Neural progenitor cell (in vitro differentiated cells): ENCODE measurements at regions not wholly inside any gene's neighbourhood (a gene's known extent, or its start where the extent isn't known, plus 50 kb on each side); places are given as distances from the start of the nearest gene placed in this dataset.

Experiments
- DNase-seq: peaks from one replicate; pipeline ENCODE4 v3.0.0-alpha.2; 2016; ENCODE audit warnings: low spot score
- H2AFZ ChIP-seq: fragments of 200-600 bp; sonication (generic); replicated peaks from 2 replicates; pipeline ENCODE4 v1.6.1; 2016; ENCODE audit warnings: antibody characterized with exemption
- H3F3A ChIP-seq: fragments of 200-600 bp; sonication (generic); 2 replicates; pipeline ENCODE4 v1.6.1; 2016; ENCODE audit warnings: antibody characterized with exemption, low read depth
- H3K27ac ChIP-seq: fragments of 200-600 bp; sonication (generic); 2 replicates; pipeline ENCODE4 v1.5.1; 2016; ENCODE audit warnings: mild to moderate bottlenecking
- H3K27me3 ChIP-seq: fragments of 200-600 bp; sonication (generic); 2 replicates; pipeline ENCODE4 v1.6.1; 2016; ENCODE audit warnings: mild to moderate bottlenecking, moderate library complexity
- H3K36me3 ChIP-seq: fragments of 200-600 bp; sonication (generic); 2 replicates; pipeline ENCODE4 v1.5.1; 2016
- H3K4me1 ChIP-seq: fragments of 200-600 bp; sonication (generic); 2 replicates; pipeline ENCODE4 v1.6.1; 2016; ENCODE audit warnings: mixed run types
- H3K4me2 ChIP-seq: fragments of 200-600 bp; sonication (generic); 2 replicates; pipeline ENCODE4 v1.6.1; 2016
- H3K4me3 ChIP-seq: fragments of 200-600 bp; sonication (generic); 2 replicates; pipeline ENCODE4 v1.5.1; 2016
- H3K79me2 ChIP-seq: fragments of 200-600 bp; sonication (generic); 2 replicates; pipeline ENCODE4 v1.6.1; 2016; ENCODE audit warnings: low read depth
- H3K9ac ChIP-seq: fragments of 200-600 bp; sonication (generic); 2 replicates; pipeline ENCODE4 v1.6.1; 2016
- H3K9me3 ChIP-seq: fragments of 200-600 bp; sonication (generic); 2 replicates; pipeline ENCODE4 v1.5.1; 2016; ENCODE audit warnings: low read depth
- H4K20me1 ChIP-seq: fragments of 200-600 bp; sonication (generic); 2 replicates; pipeline ENCODE4 v1.6.1; 2016; ENCODE audit warnings: low read depth
- H3K27ac Mint-ChIP-seq: 3 replicates; pipeline ENCODE4 v1.8.0; 2021; ENCODE audit warnings: mixed read lengths
- H3K27me3 Mint-ChIP-seq: 2 replicates; pipeline ENCODE4 v1.8.0; 2022; ENCODE audit warnings: low read depth, mild to moderate bottlenecking, inconsistent platforms, moderate library complexity, mixed read lengths; ENCODE audit not compliant: insufficient read depth
- H3K36me3 Mint-ChIP-seq: 3 replicates; pipeline ENCODE4 v1.8.0; 2021; ENCODE audit warnings: mixed read lengths
- H3K4me1 Mint-ChIP-seq: 3 replicates; pipeline ENCODE4 v1.8.0; 2021; ENCODE audit warnings: mixed read lengths
- H3K4me3 Mint-ChIP-seq: 3 replicates; pipeline ENCODE4 v1.8.0; 2021; ENCODE audit warnings: mild to moderate bottlenecking, moderate library complexity, mixed read lengths
- H3K9me3 Mint-ChIP-seq: 3 replicates; pipeline ENCODE4 v1.8.0; 2020; ENCODE audit warnings: mixed read lengths
- CTCF ChIP-seq: fragments of 200-600 bp; sonication (generic); IDR thresholded peaks from 2 replicates; pipeline ENCODE4 v1.5.1; 2017; ENCODE audit warnings: antibody characterized with exemption, mild to moderate bottlenecking
- EZH2 ChIP-seq: fragments of 200-600 bp; sonication (generic); IDR thresholded peaks from 2 replicates; pipeline ENCODE4 v1.6.1; 2017; ENCODE audit warnings: antibody characterized with exemption, mild to moderate bottlenecking, moderate library complexity
- EZH2phosphoT487 ChIP-seq: fragments of 200-600 bp; sonication (generic); IDR thresholded peaks from 2 replicates; pipeline ENCODE4 v1.6.1; 2017; ENCODE audit warnings: antibody characterized with exemption

GRCh38 chrX:151287954-151288353 lies 109.1 kb upstream of the VMA21 start:
- H3K4me3 ChIP-seq: no peak overlapping the region
- H3F3A ChIP-seq: no peaks in the 10 kb centered on the region
- TF ChIP-seq EZH2phosphoT487 (no peak), EZH2 (no peak), CTCF (no peak)
- Mint-ChIP-seq H3K27ac (no peak overlapping the region), H3K9me3 (peaks cover 11% of the 10 kb centered on the region), H3K27me3 (peaks cover 2% of the 10 kb centered on the region), H3K36me3 (no peaks in the 10 kb centered on the region), H3K4me1 (no peaks in the 10 kb centered on the region), H3K4me3 (no peak overlapping the region)
- H3K36me3 ChIP-seq: no peaks in the 10 kb centered on the region
- no peak overlapping the region for H2AFZ ChIP-seq
- no peaks in the 10 kb centered on the region for H3K79me2 ChIP-seq
- H3K9me3 ChIP-seq: peaks cover 3% of the 10 kb centered on the region
- no peaks in the 10 kb centered on the region for H3K27me3 ChIP-seq
- H3K27ac ChIP-seq: no peak overlapping the region
- H3K4me1 ChIP-seq: no peaks in the 10 kb centered on the region
- DNase-seq: no peak
- no peak overlapping the region for H3K4me2 ChIP-seq
- H3K9ac ChIP-seq: no peak overlapping the region
- H4K20me1 ChIP-seq: no peaks in the 10 kb centered on the region

DNA sequence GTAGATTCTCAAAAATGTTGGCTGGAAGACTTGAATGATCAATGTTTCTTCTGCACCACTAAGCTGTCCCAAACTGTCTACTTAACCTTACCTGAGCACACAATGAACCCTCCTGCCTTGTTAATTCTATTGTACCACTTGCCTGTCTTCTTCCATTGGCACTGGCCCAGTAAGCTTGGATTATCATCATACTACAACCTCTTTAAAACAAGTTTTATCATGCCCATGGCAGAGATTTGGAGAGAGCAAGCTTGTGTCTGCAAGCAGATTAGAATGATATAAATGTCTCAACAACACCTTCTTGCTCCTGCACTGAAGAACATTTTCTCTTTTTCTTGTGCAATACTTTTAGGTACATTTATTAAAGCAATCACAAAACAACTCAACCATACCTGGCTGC lies 74.0 kb upstream of the VMA21 start:
- no peaks in the 10 kb centered on the region for H4K20me1 ChIP-seq
- TF ChIP-seq EZH2 (no peak), CTCF (no peak), EZH2phosphoT487 (no peak)
- no peaks in the 10 kb centered on the region for H3K36me3 Mint-ChIP-seq
- H3K4me1 ChIP-seq: no peaks in the 10 kb centered on the region
- no peak overlapping the region for H3K9ac ChIP-seq
- H3K9me3 Mint-ChIP-seq: peaks cover 2% of the 10 kb centered on the region
- no peaks in the 10 kb centered on the region for H3K36me3 ChIP-seq
- H3K4me1 Mint-ChIP-seq: no peaks in the 10 kb centered on the region
- H3K27ac ChIP-seq: no peak overlapping the region
- H3K4me3 ChIP-seq: no peak overlapping the region
- no peak overlapping the region for H3K4me2 ChIP-seq
- H3F3A ChIP-seq: no peaks in the 10 kb centered on the region
- no peaks in the 10 kb centered on the region for H3K79me2 ChIP-seq
- no peak overlapping the region for H3K27ac Mint-ChIP-seq
- no peak overlapping the region for H3K4me3 Mint-ChIP-seq
- H3K9me3 ChIP-seq: no peaks in the 10 kb centered on the region
- no peaks in the 10 kb centered on the region for H3K27me3 ChIP-seq
- no peak overlapping the region for H2AFZ ChIP-seq
- H3K27me3 Mint-ChIP-seq: peaks cover 3% of the 10 kb centered on the region
- no peak for DNase-seq

DNA sequence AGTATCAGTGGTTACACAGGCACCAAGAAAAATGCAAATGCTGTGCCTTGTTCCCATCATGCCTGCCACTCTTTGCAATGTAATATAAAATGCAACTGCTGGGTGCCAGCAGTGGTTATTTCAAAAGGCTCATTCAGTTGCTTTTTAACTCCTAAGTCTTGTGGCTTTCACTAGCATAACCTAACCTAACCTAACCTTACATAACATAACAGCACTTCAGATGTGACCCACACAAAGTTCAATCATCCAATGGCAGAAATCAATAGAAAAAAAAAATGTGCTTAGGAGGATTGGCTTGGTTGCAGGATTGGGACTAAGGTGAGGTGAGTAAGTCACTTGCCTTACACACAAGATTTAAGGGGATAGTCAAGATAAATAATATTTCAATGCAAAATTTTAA lies 60.2 kb upstream of the VMA21 start:
- H3K9me3 Mint-ChIP-seq: peaks cover 2% of the 10 kb centered on the region
- no peak overlapping the region for H3K4me3 Mint-ChIP-seq
- no peaks in the 10 kb centered on the region for H3K4me1 Mint-ChIP-seq
- peaks cover 3% of the 10 kb centered on the region for H3K27me3 Mint-ChIP-seq
- no peak overlapping the region for H3K27ac Mint-ChIP-seq
- Histone ChIP-seq H3K4me3 (no peak overlapping the region), H3K9ac (no peak overlapping the region), H3K4me1 (no peaks in the 10 kb centered on the region), H4K20me1 (no peaks in the 10 kb centered on the region), H3F3A (no peaks in the 10 kb centered on the region), H3K27ac (no peak overlapping the region), H3K9me3 (no peaks in the 10 kb centered on the region), H3K4me2 (no peak overlapping the region), H2AFZ (no peak overlapping the region), H3K79me2 (no peaks in the 10 kb centered on the region), H3K27me3 (no peaks in the 10 kb centered on the region), H3K36me3 (no peaks in the 10 kb centered on the region)
- no peaks in the 10 kb centered on the region for H3K36me3 Mint-ChIP-seq
- DNase-seq: no peak
- TF ChIP-seq EZH2phosphoT487 (no peak), EZH2 (no peak), CTCF (no peak)
